ENCODE measurements at regions not wholly inside any gene's neighbourhood (a gene's known extent, or its start where the extent isn't known, plus 50 kb on each side); places are given as distances from the start of the nearest gene placed in this dataset.

DNA sequence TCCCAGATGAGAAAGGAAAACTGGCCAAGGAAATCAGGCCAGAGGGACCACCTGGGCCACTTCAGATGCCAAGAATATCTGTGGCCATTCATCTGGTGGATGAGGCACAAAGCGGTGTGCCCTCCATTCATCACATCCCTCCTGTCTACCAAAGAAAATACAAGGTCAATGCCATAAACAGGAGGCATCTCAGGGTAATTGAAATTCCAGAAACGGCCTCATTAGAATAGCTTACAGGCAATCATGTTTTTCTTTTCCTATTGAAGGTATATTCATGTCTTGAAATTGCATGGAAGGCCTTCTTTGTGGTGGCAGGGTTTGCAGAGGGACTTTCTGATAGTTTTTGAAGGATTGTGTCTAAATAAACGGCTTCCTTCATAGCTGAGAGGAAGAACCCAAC, 578.3 kb downstream of the HAO1 start:
- POLR2A ChIA-PET: no interaction called here
- CTCF ChIA-PET: no interaction called here
- DNase-seq (ENCODE audit: extremely low spot score): no peak
- TF ChIP-seq FOXM1 (IDR thresholded peaks at IDR 0.05; ENCODE audit: borderline replicate concordance): no peak
- TF ChIP-seq BHLHE40 (IDR thresholded peaks at IDR 0.05; ENCODE audit: borderline replicate concordance): no peak
- TF ChIP-seq, protein P1, sequence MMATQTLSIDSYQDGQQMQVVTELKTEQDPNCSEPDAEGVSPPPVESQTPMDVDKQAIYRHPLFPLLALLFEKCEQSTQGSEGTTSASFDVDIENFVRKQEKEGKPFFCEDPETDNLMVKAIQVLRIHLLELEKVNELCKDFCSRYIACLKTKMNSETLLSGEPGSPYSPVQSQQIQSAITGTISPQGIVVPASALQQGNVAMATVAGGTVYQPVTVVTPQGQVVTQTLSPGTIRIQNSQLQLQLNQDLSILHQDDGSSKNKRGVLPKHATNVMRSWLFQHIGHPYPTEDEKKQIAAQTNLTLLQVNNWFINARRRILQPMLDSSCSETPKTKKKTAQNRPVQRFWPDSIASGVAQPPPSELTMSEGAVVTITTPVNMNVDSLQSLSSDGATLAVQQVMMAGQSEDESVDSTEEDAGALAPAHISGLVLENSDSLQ (IDR thresholded peaks at IDR 0.05): no peak
- TF ChIP-seq SUZ12 (IDR thresholded peaks at IDR 0.05): no peak
- TF ChIP-seq ZNF384 (IDR thresholded peaks at IDR 0.05): no peak
- TF ChIP-seq FOXA1 (IDR thresholded peaks at IDR 0.05): no peak

DNA sequence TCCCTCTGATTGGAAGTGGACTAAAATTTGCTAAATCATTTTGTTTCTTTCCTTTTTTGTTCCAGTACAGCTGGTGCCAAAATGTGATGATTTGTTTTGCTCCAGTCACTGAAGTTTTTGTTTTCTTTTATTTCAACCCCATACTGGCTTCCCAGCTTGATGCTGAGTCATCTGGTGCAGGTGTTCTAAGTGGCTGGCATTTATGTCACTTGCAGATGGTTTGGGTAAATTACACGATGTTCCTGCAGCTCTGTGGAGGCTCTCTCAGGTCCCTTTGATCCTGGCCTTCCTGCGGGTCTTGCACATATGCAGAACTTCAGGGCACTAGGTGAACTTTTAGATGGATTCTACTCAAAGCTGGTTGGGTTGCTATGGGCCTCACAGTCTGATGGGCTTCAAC, 577.7 kb downstream of the HAO1 start:
- TF ChIP-seq ELF4 (IDR thresholded peaks at IDR 0.05) (no peak), ARNT (IDR thresholded peaks at IDR 0.05) (no peak), LEF1 (IDR thresholded peaks at IDR 0.05; ENCODE audit: borderline replicate concordance) (no peak)
- CTCF ChIA-PET: no interaction called here
- POLR2A ChIA-PET: no interaction called here
- DNase-seq (ENCODE audit: extremely low spot score): no peak

DNA sequence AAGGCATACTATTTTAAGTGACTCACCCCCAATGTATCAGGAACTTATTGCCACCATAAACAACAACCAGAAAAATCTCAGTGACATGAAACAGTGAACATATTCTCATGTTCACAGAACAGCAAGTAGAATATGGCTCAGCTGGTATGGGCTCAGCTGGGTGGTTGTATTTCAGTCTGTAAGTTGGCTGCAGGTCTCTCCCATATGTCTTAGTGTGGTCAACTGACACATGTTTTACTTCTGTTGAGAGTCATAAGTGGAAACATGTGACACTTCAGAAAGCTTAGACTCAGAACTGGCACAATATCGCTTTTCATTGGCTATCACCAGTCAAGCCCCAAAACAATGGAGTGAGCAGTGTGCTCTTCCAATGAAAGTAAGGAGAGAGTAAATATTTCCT, 574.1 kb downstream of the HAO1 start:
- no peak for DNase-seq (ENCODE audit: extremely low spot score)
- CTCF ChIA-PET: no interaction called here

DNA sequence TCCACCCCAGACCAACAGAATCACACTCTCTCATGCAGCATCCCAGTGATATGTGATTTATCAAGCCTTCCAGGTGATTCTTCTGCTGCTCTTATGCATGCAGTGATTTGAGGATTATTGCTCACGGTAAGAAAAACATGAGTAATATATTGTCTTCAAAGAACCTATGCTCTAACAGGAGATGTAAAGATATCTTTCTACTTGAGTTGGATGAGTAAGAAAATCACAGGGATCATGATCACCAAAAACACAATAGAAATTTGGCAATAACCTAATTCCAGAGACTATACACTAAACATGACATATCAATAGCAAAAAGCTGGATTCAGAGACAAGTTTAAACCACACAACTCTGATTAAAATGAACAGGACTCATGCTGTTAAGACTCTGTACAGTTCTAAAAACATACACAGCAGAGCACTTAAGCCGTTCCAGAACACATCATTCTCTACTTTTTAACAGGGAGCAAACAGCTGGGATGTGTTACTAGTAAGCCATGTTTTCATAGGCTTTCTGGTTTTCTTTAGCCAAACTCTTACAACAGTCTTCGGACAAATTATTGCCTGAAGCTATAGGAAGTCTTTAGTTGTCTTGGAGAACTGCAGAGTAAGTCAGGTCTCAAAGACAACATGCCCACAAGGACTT, 568.6 kb downstream of the HAO1 start:
- TF ChIP-seq SP1 (IDR thresholded peaks at IDR 0.05) (no peak), FOXM1 (IDR thresholded peaks at IDR 0.05; ENCODE audit: borderline replicate concordance) (no peak), CTBP1 (IDR thresholded peaks at IDR 0.05; ENCODE audit: borderline replicate concordance) (no peak), HDGF (IDR thresholded peaks at IDR 0.05; ENCODE audit: borderline replicate concordance) (no peak), FOXA1 (IDR thresholded peaks at IDR 0.05) (no peak), ARNT (IDR thresholded peaks at IDR 0.05) (no peak), TARDBP (IDR thresholded peaks at IDR 0.05) (no peak), SUZ12 (IDR thresholded peaks at IDR 0.05) (no peak)
- TF ChIP-seq, protein P1 (IDR thresholded peaks at IDR 0.05): no peak
- ChIA-PET CTCF (no interaction called here), POLR2A (no interaction called here)
- no peak for DNase-seq (ENCODE audit: extremely low spot score)

More for the DNA sequence above, 574.1 kb downstream of the HAO1 start:
- no peak for TF ChIP-seq L3MBTL2 (conservative IDR thresholded peaks at IDR 0.05)
- TF ChIP-seq ELF4 (IDR thresholded peaks at IDR 0.05): no peak
- no peak for TF ChIP-seq CTBP1 (IDR thresholded peaks at IDR 0.05; ENCODE audit: borderline replicate concordance)
- no peak for TF ChIP-seq NFRKB (IDR thresholded peaks at IDR 0.05)
- TF ChIP-seq, protein P1 (IDR thresholded peaks at IDR 0.05): no peak
- no peak for TF ChIP-seq ZNF384 (IDR thresholded peaks at IDR 0.05)
- TF ChIP-seq LEF1 (IDR thresholded peaks at IDR 0.05; ENCODE audit: borderline replicate concordance): no peak
- TF ChIP-seq ARNT (IDR thresholded peaks at IDR 0.05): no peak
- POLR2A ChIA-PET: no interaction called here

DNA sequence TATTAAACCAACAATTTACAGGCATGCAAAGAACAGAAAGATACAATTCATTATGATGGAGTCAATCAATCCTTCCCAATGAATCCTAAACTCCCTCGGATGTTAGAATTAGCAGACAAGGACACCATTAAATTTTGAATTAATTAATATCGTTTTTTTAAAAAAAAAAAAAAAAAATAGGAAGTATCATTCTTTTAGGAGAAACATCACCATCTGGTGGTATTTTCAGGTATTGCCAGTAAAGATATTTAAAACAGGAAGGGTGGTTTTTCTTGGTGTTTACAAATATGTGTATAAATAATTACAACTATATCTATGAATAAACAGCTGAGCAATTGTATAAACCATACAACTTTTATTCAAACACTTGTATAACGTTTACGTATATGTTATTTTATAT, 564.4 kb downstream of the HAO1 start:
- CTCF ChIA-PET: interaction anchor here (0.6 to 0.7 kb wide), 2 partner anchors 24 to 271 kb away, joined by 3 to 4 read pairs; no protein-coding TSS in a partner anchor
- POLR2A ChIA-PET: no interaction called here
- DNase-seq (ENCODE audit: extremely low spot score): no peak
- TF ChIP-seq L3MBTL2 (conservative IDR thresholded peaks at IDR 0.05): no peak

DNA sequence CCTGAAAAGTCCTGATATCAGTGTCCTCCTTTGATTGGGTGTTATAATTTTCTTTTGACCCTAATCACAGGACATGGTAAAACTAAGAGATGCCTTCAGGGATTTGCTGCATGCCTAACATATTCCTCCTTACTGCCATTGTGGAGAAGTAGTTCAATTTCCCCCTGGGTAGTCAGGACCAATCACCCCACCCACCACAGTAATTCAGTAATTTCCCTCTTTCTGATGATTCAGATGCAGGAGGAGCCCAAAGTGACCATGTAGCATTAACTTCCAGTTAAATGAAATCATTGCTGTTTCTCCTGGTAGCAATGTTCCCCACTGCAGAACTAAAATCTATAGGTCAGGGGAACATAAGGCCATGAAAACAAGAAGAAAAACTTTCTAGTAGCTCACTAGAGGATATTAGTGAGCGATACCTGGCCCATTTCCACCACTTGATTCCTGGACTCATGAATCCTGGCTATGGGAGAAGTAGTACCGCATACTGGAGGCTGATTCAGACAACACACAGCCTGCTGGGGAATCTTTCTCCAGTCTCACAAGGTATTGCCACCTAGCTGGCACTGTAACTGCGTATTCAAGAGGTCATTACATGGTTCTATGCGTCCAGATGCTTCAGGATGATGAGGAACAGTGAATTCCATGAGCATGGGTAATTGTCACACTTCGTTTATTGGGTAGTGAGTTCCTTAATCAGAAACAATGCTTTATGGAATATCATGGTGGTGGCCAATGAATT, 561.2 kb downstream of the HAO1 start:
- DNase-seq (ENCODE audit: extremely low spot score): no peak
- CTCF ChIA-PET: no interaction called here
- TF ChIP-seq, protein P1 (IDR thresholded peaks at IDR 0.05): no peak
- no peak for TF ChIP-seq SUZ12 (IDR thresholded peaks at IDR 0.05)
- POLR2A ChIA-PET: no interaction called here

DNA sequence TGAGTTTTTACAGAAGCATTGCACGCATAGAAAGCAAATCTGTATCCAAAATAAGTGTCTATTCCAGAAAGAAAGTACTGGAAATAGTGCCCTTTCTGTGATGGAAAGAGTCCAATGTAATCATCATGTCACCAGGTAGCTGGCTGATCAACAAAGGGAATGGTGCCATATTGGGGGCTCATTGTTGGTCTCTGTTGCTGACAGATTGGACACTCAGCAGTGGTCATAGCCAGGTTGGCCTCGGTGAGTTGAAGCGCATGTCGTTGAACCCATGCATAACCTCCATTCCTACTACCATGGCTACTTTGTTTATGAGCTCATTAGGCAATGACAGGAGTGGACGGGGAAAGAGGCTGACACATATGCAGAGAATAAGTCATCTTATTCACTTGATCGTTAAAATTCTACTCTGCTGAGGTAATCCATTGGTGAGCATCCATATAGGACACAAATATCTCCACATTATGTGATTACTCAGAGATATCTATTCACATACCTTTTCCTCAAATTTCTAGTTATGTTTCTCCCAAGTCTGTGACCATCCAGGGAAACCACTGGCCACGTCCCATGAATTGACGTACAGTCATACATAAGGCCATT, 560.5 kb downstream of the HAO1 start:
- TF ChIP-seq NFRKB (IDR thresholded peaks at IDR 0.05) (no peak), SUZ12 (IDR thresholded peaks at IDR 0.05) (no peak), BHLHE40 (IDR thresholded peaks at IDR 0.05; ENCODE audit: borderline replicate concordance) (no peak), TARDBP (IDR thresholded peaks at IDR 0.05) (no peak), ZNF384 (IDR thresholded peaks at IDR 0.05) (no peak), CTBP1 (IDR thresholded peaks at IDR 0.05; ENCODE audit: borderline replicate concordance) (no peak)
- CTCF ChIA-PET: no interaction called here

More for the DNA sequence above, 560.5 kb downstream of the HAO1 start:
- no peak for DNase-seq (ENCODE audit: extremely low spot score)
- POLR2A ChIA-PET: no interaction called here
